COLO829 (cell line): ENCODE measurements at regions not wholly inside any gene's neighbourhood (a gene's known extent, or its start where the extent isn't known, plus 50 kb on each side); places are given as distances from the start of the nearest gene placed in this dataset.
"Not testable (repeated sequence)": the region's sequence is repeated elsewhere in the genome, so short reads cannot be mapped to it uniquely, and the experiment has no call there.

ENCODE experiments used
- DNase-seq: peaks from one replicate; pipeline ENCODE4 v3.0.0; 2012; ENCODE audit warnings: low spot score

DNA sequence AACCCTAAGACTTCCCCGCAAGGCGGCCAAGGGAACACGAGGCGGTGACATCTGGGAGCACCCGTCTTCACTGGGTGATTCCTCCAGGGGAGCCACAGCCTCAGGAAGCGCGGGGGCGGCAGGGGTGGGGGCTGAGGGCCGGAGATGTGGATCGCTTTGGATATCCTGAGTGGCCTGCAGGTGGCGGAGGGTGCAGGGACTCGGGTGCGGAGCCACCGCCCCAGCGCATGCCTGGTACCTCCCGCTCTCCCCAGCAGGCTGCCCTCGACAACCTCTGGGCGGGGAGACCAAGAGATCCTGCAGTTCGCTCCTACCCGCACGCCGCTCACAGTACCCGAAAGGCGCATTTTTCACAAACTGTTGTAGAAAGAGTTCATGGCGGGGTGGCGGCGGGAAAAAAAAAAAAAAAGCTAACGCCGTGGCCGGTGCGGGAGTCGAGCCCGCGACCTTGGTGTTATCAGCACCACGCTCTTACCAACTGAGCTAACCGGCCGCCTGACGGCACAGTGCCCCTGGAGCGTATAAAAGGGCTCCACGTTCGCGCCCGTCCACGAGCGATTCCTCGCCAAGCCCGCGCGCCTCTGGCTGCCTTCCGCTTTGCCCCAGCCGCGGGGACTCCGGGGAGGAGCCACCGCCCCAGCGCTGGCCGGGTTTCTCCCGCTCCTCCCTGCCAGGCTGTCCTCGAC, 124.7 kb upstream of the PRKX start:
- DNase-seq = not testable (repeated sequence)

DNA sequence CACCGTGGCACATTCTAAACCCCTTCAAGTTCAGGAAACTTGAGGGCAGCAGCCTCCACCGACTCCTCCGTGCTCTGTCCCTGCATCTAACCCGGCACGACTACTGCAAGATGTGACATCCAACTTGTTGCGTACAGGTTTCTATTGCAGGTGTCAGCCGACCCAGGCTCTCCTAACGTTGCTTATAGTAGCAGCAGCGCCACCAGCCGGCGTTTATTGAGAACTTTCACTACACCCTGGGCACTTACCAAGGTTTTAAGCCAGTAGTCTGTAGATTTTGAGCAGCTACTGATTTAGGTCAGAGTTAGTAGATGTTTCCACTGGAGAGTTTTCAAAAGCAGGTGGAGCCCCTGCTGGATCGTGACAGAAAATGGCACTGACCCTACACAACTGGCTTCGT, 123.8 kb upstream of the PRKX start:
- DNase-seq = not testable (repeated sequence)

DNA sequence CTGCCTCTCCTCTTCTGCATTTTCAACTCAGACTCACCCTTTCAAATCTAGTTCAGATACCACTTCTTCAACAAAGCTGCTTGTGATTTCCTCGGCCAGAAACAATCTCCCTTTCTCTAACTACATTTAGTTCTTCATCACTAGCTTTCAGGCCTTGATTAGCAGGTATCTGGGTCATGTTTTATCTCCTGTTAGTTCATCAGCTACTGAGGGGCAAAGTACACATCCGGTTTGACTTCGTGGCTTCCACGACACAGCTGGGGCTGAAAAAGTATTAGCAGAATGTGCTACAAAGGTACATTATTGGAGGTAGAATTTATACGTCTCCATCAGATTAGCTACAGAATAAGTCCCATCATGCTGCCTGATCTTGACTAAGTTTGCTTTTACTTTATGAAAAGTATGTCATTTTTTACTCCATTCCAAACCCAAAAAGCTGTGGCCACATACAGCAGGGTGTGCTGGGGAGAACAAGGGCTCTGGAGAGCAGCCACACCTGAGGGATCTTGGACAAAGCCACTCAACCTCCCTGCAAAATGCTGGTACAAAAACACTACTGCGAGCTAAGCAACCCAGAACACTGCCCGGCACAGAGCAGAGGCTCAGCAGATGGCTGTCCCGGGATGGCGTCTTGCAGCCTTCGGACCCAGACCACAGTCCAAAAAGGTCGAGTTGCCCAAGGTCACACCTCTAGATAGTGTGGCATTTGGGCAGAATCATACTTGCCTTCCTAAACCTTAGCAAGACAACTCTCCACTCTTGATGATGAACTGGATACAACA, 120.5 kb upstream of the PRKX start:
- DNase-seq = not testable (repeated sequence)

DNA sequence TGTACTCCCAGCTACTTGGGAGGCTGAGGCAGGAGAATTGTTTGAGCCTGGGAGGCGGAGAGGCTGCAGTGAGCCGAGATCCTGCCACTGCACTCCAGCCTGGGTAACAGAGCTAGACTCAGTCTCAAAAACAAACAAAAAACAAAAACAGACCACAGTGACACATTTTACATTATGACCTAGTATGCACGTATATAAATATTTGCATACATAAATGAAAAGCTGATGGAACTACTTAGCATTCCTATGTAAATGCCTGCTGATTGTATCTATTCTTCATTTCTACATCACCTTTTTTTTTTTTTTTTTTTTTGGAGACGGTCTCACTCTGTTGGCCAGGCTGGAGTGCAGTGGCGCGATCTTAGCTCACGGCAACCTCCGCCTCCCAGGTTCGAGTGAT, 116.6 kb upstream of the PRKX start:
- not testable (repeated sequence) for DNase-seq

DNA sequence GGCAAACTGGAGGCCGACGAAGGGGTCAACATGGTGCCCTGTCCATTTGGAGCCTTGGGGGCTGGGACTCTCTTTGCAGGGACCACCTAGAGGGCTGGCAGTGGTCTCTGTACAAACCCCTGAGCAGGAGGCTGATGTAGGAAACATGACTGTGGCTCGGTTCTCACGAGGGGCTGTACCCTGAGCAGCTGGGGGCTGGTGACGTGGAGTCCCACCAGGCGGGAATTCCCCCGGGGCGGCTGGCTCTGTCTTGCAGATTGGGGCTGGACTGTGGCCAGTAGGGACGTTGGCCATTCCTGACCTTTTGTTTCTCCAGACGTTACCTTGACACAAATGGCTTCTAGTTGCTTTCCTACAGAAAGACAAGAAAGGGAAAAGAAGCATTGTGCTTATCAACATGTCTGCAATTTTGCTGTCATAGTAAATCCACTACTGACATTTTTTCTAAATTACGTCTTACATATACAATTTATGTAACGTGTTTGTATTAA, 115.6 kb upstream of the PRKX start:
- DNase-seq = not testable (repeated sequence)

DNA sequence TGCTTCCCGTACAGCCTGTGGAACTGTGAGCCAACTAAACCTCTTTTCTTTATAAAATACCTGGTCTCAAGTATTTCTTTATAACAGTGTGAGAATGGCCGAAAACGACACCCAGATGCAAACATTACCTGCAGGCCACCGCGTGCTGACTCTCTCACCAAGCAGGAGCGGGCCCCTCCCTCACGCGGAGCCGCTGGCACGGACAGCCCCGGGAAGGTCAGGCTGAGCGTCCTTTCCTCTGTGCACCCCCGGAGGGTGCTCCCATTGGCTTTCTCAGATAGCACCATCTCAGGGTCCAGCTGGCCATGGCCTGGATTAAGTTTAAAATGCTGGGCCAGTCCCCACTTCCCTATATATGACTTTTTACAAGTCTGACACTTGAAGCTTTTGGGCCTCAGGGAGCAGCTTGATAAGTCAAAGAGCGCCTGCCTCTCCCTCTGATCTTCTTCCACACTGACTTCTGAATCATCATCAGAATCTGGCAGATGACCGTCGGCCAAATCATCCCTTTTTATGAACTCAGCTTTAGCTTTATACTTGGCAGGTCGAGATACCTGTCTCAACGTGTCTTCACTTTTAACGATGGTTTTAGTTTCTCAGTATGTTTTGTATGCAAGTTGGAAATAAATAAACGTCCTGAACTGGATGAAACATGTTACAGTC, 115.1 kb upstream of the PRKX start:
- not testable (repeated sequence) for DNase-seq

DNA sequence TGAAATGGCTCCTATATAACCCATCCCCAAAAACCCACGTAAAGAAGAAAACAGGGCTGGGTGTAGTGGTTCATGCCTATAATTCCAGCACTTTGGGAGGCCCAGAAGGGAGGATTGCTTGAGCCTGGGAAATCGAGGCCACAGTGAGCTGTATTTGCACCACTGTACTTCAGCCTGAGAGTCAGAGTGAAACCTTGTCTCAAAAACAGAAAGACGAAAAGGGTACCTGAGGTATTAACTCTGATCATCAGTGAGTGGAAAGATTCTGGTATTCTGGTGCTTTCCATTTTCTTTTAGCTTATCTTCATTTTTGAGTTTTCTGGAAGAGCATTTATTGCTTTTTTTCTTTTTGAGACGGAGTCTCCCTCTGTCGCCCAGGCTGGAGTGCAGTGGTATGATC, 110.6 kb upstream of the PRKX start:
- not testable (repeated sequence) for DNase-seq

DNA sequence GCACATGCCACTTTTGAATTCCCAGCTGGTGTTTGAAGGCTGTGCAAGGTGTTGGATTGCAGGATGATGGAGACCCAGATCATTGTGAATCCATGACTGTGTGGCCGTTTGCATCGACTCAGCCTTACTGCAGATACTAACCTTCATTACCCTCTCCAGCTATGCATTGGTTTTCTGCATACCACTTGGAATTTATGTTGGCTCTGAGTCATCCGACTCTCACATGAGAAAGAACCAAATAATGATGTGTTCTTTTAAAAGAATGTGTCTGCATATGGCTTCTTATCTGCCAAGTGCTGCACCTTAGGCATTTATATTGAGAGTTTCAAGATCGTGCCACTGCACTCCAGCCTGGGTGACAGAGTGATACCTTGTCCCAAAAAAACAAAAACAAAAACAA, 106.7 kb upstream of the PRKX start:
- DNase-seq = peak; percentile 21

DNA sequence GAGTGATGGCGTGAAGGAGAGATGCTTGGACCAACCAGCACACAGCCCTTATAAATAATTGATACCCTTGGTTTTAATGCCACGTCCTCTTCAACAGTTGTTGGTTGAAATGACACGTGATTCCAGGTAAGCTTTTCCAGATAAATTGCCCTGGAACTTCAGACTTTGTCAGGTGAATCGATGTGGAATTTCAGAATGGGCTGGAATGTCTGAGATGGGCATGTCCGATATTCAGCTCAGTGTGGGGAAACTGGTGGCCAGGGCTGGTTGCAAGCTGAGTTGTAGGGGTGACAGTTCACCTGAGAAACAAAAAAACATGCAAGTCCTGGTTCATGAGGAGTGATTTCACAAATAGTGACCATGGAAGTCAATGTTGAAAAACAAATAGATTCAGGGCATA, 104.0 kb upstream of the PRKX start:
- DNase-seq = not testable (repeated sequence)

DNA sequence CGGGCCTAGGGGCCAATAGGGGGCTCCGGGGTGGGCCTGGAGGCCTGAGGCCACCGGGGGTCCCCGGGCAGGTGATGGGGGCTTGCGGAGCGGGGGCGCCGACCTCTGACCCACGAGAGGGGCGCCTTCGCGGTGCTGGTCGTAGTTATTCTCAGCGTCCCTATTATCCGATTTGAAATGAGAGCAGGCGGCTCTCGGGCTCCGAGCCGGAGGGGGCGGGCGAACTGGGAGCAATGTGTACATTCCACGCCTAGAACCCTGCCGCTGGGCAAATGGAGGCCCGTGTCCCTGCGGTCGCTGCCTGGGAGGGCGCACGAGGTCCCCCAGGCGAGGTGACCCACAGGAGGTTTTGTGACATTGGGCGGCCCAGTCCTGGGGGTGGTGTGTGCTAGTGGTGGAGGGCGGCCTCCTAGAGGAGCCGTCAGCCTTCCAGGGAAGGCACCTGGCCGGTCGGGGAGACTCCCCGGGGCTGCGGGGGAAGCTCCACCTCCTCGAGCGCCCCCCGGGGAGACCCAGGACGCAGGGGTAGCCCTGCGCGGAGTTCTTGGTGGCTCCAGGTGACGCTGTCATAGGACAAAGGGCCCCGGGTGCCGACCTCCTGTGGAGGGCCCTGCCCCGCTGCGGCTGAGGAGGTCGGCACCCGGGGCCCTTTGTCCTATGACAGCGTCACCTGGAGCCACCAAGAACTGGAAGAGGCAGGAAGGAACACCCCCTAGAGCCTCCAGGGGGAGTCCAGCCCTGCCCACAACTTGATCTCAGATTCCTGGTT, 102.6 kb upstream of the PRKX start:
- DNase-seq = no peak

DNA sequence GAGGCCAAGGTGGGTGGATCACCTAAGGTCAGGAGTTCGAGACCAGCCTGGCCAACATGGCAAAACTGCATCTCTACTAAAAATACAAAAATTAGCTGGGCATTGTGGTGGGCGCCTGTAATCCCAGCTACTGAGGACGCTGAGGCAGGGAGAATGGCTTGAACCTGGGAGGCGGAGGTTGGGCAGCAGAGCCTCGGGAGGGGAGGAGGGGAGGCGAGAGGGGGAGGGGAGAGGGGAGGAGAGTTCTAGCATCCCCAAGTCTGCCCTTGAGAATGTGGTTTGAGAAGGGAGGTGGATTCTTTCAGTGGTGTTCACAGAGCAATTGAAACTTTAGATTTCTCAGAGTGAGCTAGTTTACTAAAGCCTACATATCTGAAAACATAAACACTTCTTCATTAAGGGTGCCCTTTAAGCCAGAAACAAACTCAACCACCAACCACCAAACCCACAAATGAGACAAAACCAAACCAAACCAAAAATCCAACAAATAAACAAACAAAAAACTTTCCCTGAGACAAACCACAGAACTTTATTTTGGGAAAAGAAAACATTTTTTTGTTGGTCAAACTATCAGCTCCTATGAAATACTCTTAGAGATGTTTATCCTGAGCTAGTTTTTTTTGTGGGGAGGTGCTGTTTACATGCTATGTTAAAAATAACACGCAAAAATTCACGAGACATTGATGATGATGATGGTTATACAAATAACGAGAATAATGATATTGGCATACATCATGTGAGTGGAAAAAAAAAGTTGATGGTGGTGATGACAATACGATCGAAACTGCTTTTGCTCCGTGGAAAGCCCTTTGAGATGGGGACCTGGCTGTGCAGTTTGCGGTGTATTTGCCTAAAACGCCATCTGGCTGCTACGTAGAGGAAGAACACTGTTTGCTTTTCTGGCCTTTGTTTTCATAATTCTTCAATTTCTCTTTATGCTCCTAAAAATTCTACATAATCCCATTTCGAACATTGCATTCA, 98.2 kb upstream of the PRKX start:
- DNase-seq = peak; percentile 67

DNA sequence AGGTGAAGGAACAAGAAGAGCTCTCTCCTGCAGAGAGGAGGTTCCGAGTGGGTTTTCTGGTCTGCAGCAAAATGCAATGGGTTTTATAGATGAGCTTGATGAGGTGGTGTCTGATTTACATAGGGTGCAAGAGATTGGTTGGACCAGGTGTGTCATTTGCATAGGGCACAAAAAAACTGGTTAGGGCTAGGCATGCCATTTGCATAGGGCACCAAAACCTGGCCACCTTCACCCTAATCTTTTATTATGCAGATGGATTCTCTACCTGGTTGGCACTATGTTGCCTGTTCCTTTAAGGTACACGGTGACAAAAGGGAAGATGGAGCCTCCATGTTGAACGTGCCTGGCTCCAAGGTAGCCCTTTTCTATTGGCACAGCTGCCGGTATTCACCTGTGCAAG, 94.5 kb upstream of the PRKX start:
- DNase-seq = no peak

DNA sequence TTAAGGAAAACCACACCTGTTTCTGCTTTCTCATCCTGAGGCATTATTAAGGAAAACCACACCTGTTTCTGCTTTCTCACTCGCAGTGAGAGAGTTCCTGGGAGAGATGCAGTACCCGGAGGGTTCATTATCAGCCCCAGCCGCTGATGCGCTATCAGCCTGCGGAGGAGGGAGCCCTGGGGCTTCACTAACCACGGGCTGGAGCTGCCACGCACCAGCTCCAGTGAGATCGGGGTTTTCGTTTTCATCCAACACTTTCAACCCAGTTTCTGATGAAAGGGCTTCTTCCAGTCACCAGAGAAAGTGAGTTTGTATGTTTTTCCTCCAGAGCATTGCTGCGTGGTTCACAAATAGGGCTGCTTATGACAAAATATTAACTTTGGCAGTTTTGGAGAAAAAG, 93.2 kb upstream of the PRKX start:
- DNase-seq = no peak

DNA sequence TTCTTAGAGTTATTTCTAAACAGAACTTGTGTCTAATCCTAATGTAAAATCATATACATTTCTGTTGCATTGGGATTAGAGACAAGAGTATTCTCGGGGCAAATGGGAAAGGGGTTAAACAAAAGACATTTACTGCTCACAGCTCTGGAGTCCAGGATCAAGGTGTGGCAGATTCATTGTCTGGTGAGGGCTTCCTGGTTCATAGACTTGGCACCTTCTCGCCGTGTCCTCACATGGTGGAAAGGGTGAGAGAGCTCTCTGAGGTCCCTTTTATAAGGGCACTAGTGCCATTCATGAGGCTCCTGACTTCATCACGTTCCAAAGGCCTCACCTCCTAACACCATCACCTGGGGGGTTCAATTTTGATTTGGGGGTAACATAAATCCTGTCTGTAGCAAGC, 90.3 kb upstream of the PRKX start:
- DNase-seq = no peak

DNA sequence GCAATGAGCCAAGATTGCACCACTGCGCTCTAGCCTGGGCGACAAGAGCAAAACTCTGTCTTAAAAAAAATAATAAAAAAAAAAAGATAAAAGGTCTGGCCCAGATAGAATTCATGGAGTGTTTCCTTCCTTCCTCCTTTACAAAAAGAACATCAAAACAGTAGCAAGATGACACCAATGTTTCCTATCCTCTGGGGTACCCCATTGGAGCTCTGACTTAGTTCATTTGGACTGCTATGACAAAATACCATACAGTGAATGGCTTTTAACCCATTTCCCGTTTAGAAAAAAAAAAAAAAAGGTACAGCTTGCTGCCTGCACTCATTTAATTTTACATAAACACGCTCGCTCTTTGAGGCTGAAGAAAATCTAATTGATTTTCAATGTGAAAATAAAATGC, 89.9 kb upstream of the PRKX start:
- no peak for DNase-seq

DNA sequence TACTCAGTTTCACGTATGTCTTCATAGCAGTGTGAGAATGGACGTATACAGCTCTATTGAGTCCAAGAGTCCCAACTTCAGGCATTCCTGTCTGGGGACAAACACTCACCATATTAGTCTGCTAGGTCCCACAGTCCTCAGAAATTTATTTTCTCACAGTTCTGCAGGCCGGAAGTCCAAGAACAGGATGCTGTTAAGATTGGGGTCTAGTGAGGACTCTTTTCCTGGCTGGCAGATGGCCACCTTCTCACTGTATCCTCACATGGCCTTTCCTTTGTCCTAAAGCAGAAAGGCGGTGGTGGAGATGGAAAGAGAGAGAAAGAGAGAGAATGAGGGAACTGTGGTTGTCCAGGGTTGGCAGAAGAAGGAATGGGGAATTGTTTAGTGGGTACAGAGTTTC, 82.0 kb upstream of the PRKX start:
- DNase-seq = not testable (repeated sequence)

DNA sequence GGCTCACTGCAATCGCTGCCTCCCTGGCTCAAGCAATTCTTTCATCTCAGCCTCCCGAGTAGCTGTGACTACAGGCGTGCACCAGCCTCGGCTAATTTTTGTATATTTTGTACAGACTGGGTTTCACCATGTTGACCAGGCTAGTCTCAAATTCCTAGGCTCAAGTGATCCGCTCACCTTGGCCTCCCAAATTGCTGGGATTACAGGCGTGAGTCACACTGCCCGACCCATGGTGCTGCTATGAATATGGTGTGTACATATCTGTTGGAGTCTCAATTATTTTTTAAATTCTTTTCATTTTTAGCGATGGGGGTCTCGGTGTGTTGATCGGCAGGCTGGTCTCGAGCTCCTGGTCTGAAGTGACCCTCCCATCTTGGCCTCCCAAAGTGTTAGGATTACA, 78.0 kb upstream of the PRKX start:
- DNase-seq = no peak

DNA sequence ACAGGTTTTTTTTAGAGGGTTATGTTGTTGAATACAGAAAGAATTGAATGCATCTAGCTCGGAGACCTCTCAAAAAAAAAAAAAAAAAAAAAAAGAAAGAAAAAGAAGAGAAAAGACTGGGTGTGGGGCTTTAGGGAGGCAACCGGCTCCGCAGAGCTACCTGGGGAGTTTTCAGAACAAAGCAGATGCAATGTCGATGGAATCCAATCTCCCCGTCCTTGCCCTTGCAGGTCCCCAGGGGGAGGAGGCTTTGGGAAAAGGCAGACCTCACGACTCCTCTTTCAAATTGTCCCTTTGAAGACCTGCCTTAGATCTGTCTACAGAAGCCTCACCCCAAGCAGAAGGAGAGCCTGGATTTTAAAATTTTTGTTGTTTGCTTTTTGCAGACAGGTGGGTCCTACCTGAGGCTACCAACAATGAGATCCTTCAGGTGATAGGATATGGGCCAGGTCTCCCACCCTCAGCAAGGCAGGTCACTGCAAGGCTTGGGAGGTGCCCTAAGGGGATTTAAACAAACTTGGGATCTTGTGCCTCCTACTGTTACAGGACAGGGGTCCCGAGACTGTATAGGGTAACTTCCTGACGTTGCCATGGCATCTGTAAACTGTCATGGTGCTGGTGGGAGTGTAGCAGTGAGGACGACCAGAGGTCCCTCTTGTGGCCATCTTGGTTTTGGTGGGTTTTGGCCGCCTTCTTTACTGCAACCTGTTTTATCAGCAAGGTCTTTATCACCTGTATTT, 75.2 kb upstream of the PRKX start:
- DNase-seq = no peak

DNA sequence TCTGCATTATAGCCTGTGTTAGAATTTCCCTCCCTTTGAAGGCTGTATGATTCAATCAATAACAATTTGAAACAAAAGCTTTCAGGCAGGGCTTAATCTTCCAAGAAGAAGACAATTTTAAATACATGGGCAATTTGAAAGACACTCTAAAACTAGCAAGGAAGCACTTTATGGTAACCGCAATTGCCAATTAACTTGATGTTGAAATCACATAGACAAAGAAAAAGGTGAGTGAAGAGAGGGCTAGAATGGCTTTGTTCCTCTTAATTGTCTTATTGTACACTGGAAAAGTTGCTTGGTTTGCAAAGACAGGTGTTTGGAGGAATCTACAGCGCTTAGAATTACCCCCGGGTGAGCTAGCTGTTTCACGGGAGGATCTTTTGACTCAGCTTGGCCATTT, 74.4 kb upstream of the PRKX start:
- DNase-seq = no peak

DNA sequence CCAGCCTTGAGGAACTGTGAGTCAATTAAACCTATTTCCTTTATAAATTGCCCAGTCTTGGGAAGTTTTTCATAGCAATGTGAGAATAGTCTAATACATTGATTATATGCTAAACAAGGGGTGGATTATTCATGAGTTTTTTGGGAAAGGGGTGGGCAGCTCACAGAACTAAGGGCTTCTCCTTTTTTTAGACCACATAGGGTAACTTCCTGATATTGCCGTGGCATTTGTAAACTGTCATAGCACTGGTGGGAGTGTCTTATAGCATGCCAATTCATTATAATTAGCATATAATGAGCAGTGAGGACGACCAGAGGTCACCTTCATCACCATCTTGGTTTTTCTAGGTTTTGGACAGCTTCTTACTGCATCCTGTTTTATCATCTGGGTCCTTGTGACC, 72.4 kb upstream of the PRKX start:
- DNase-seq = not testable (repeated sequence)
